GM12878 (cell line): ENCODE measurements at regions not wholly inside any gene's neighbourhood (a gene's known extent, or its start where the extent isn't known, plus 50 kb on each side); places are given as distances from the start of the nearest gene placed in this dataset.

ENCODE experiments used
- ATAC-seq: fragments of 200-7000 bp; cut with Tn5 transposase; 3 replicates; pipeline ENCODE4 v1.9.1; 2020; ENCODE audit warnings: mild to moderate bottlenecking, moderate library complexity
- BruUV-seq: library from RNA; stranded (reverse); fragments of 400-500 nt; replicated peaks from 2 replicates; lab custom pipeline; 2021; lab: Mats Ljungman, UMichigan
- CTCF ChIA-PET: fragments of 300-600 bp; sonication (Branson Sonifier 250); formaldehyde crosslinking; extraction: SDS; loops from one replicate; lab custom pipeline; 2021; ENCODE audit warnings: inconsistent platforms; lab: Yijun Ruan, JAX
- POLR2A ChIA-PET: fragments of 350-600 bp; formaldehyde crosslinking; extraction: SDS; loops from one replicate; lab custom pipeline; 2021; ENCODE audit warnings: inconsistent platforms; lab: Charles Lee
- RAD21 ChIA-PET: fragments of 300-600 bp; sonication (Branson Sonifier 250); formaldehyde crosslinking; loops from one replicate; lab custom pipeline; 2023; ENCODE audit warnings: antibody characterized with exemption; ENCODE audit not compliant: unreplicated experiment; lab: Charles Lee
- SMC1A ChIA-PET: fragments of 300-600 bp; sonication (Branson Sonifier 250); formaldehyde crosslinking; loops from one replicate; lab custom pipeline; 2023; ENCODE audit not compliant: unreplicated experiment, uncharacterized antibody; lab: Charles Lee
- DNase-seq: peaks from one replicate; pipeline ENCODE4 v3.0.0-alpha.2; 2011; ENCODE audit warnings: low read depth, low spot score
- FAIRE-seq: peaks from 3 replicates; lab custom pipeline; 2011; peaks lifted over from hg19 to GRCh38; lab: Jason Lieb, UNC
- H2AFZ ChIP-seq: 2 replicates; pipeline ENCODE4 v1.6.0; 2011; ENCODE audit warnings: low read depth, low read length, control low read depth; ENCODE audit not compliant: control insufficient read depth
- H3K27ac ChIP-seq: 2 replicates; pipeline ENCODE4 v1.5.1; 2011; ENCODE audit warnings: control low read depth; ENCODE audit not compliant: control insufficient read depth, insufficient read depth
- H3K27me3 ChIP-seq, 2 experiments: replicated peaks in 1 of 2; 2 replicates each; pipeline versions ENCODE4 v1.6.0 to v1.6.1; 2011; ENCODE audit warnings: low read length in 1 of 2; ENCODE audit not compliant: control insufficient read depth in 2 of 2, insufficient read depth in 2 of 2
- H3K36me3 ChIP-seq, 2 experiments: 2 replicates each; pipeline ENCODE4 v1.5.1; 2011; ENCODE audit warnings: low read length in 1 of 2; ENCODE audit not compliant: control insufficient read depth in 2 of 2, insufficient read depth in 2 of 2
- H3K4me1 ChIP-seq: 2 replicates; pipeline ENCODE4 v1.6.1; 2011; ENCODE audit warnings: mild to moderate bottlenecking, low read length, moderate library complexity, mixed read lengths; ENCODE audit not compliant: control insufficient read depth, insufficient read depth
- H3K4me2 ChIP-seq: 2 replicates; pipeline ENCODE4 v1.6.0; 2011; ENCODE audit warnings: control low read depth; ENCODE audit not compliant: control insufficient read depth, insufficient read depth
- H3K4me3 ChIP-seq: fragments of 200-600 bp; sonication (generic); 2 replicates; pipeline ENCODE4 v1.5.1; 2016
- H3K79me2 ChIP-seq: 2 replicates; pipeline ENCODE4 v1.6.0; 2011; ENCODE audit warnings: low read length; ENCODE audit not compliant: control insufficient read depth, insufficient read depth
- H3K9ac ChIP-seq: 2 replicates; pipeline ENCODE4 v1.8.0; 2011; ENCODE audit warnings: low read length, control low read depth, mixed read lengths; ENCODE audit not compliant: control insufficient read depth, insufficient read depth
- H3K9me3 ChIP-seq: replicated peaks from 3 replicates; pipeline ENCODE4 v1.5.1; 2011; ENCODE audit warnings: mild to moderate bottlenecking, low read length; ENCODE audit not compliant: control insufficient read depth, insufficient read depth
- H4K20me1 ChIP-seq: 2 replicates; pipeline ENCODE4 v1.6.0; 2011; ENCODE audit not compliant: control insufficient read depth, insufficient read depth
- ATF7 ChIP-seq: fragments of 450-650 bp; IDR thresholded peaks from 2 replicates; pipeline ENCODE4 v1.6.1; 2016; ENCODE audit warnings: low read depth, mild to moderate bottlenecking
- BCLAF1 ChIP-seq: fragments of 450-650 bp; IDR thresholded peaks from 2 replicates; pipeline ENCODE4 v1.6.1; 2017; ENCODE audit warnings: antibody characterized with exemption, mild to moderate bottlenecking, moderate library complexity
- CBX5 ChIP-seq: sonication (generic); IDR thresholded peaks from 2 replicates; pipeline ENCODE4 v1.6.1; 2016; ENCODE audit warnings: low read depth, moderate library complexity, mild to moderate bottlenecking, inconsistent platforms
- DPF2 ChIP-seq: fragments of 450-650 bp; IDR thresholded peaks from 2 replicates; pipeline ENCODE4 v1.6.1; 2017; ENCODE audit warnings: mild to moderate bottlenecking
- EED ChIP-seq: sonication (generic); IDR thresholded peaks from 2 replicates; pipeline ENCODE4 v1.6.1; 2016; ENCODE audit warnings: antibody characterized with exemption, low read depth
- EP300 ChIP-seq, 2 experiments: fragments of 150-350 bp in 1 of 2; IDR thresholded peaks; 2 replicates each; pipeline ENCODE4 v1.6.1; 2011 to 2012; ENCODE audit warnings: low read depth in 2 of 2, low read length in 2 of 2, borderline replicate concordance in 1 of 2, improper control_type of control experiment in 1 of 2, inconsistent platforms in 1 of 2; ENCODE audit not compliant: control insufficient read depth in 1 of 2
- ETV6 ChIP-seq, 2 experiments: fragments of 450-650 bp in 1 of 2; IDR thresholded peaks in 1 of 2; conservative IDR thresholded peaks in 1 of 2; 2 replicates each; pipeline ENCODE4 v1.6.1; 2014; ENCODE audit warnings: antibody characterized with exemption in 1 of 2, borderline replicate concordance in 1 of 2, low read depth in 1 of 2, mild to moderate bottlenecking in 1 of 2, moderate library complexity in 1 of 2
- KLF5 ChIP-seq: fragments of 450-650 bp; IDR thresholded peaks from 2 replicates; pipeline ENCODE4 v1.6.1; 2014; ENCODE audit warnings: mild to moderate bottlenecking; ENCODE audit not compliant: partially characterized antibody
- LARP7 ChIP-seq: fragments of 450-650 bp; IDR thresholded peaks from 2 replicates; pipeline ENCODE4 v1.6.1; 2017; ENCODE audit warnings: mild to moderate bottlenecking
- MEF2A ChIP-seq: IDR thresholded peaks from 2 replicates; pipeline ENCODE4 v1.6.1; 2011; ENCODE audit warnings: low read depth, mild to moderate bottlenecking, low read length, moderate library complexity; ENCODE audit not compliant: insufficient read depth
- NFYB ChIP-seq: IDR thresholded peaks from 2 replicates; pipeline ENCODE4 v1.6.1; 2011; ENCODE audit warnings: low read depth, mild to moderate bottlenecking, low read length, improper control_type of control experiment, moderate library complexity; ENCODE audit not compliant: insufficient read depth
- NR2C1 ChIP-seq: fragments of 450-650 bp; IDR thresholded peaks from 2 replicates; pipeline ENCODE4 v1.6.1; 2017; ENCODE audit warnings: antibody characterized with exemption, mild to moderate bottlenecking, moderate library complexity
- POLR2AphosphoS2 ChIP-seq: IDR thresholded peaks from 2 replicates; pipeline ENCODE4 v1.6.1; 2011; ENCODE audit warnings: low read depth, mild to moderate bottlenecking, low read length, improper control_type of control experiment, moderate library complexity
- POU2F2 ChIP-seq: IDR thresholded peaks from 3 replicates; pipeline ENCODE4 v1.6.1; 2011; ENCODE audit warnings: low read depth, mild to moderate bottlenecking, low read length, borderline replicate concordance
- SPI1 ChIP-seq: IDR thresholded peaks from 2 replicates; pipeline ENCODE4 v1.6.1; 2011; ENCODE audit warnings: low read depth, mild to moderate bottlenecking, low read length, moderate library complexity, borderline replicate concordance; ENCODE audit not compliant: insufficient read depth
- SREBF1 ChIP-seq: IDR thresholded peaks from 2 replicates; pipeline ENCODE4 v1.6.1; 2012; ENCODE audit warnings: mild to moderate bottlenecking, low read length
- STAT3 ChIP-seq: IDR thresholded peaks from 2 replicates; pipeline ENCODE4 v1.6.1; 2011; ENCODE audit warnings: low read depth, low read length, improper control_type of control experiment
- SUPT20H ChIP-seq: IDR thresholded peaks from 2 replicates; pipeline ENCODE4 v1.6.1; 2011; ENCODE audit warnings: low read depth, mild to moderate bottlenecking, low read length, moderate library complexity, borderline replicate concordance; ENCODE audit not compliant: control insufficient read depth
- ZNF274 ChIP-seq: IDR thresholded peaks from one replicate; pipeline ENCODE4 v1.8.0; 2011; ENCODE audit not compliant: insufficient read length, insufficient read depth
- ZSCAN29 ChIP-seq: fragments of 450-650 bp; IDR thresholded peaks from 2 replicates; pipeline ENCODE4 v1.6.1; 2017; ENCODE audit warnings: mild to moderate bottlenecking, moderate library complexity
- WGBS: methylation state at CpG from one replicate; pipeline ENCODE4 v1.1.6; 2016; ENCODE audit warnings: low lambda C conversion rate; ENCODE audit not compliant: insufficient replicate concordance, insufficient coverage; ENCODE audit errors: missing lambda C conversion rate; 5-methylcytosine and 5-hydroxymethylcytosine counted together
- in situ Hi-C: fragments of 300-500 bp; cut with MboI; formaldehyde crosslinking; loops from 9 replicates; pipeline ENCODE4 v1.14.3; 2018; ENCODE audit warnings: mixed read lengths
- intact Hi-C: fragments of 100-400 bp; cut with micrococcal nuclease; formaldehyde crosslinking; loops from one replicate; pipeline ENCODE4 v1.14.2; 2022; ENCODE audit not compliant: unreplicated experiment

- H2AFZ ChIP-seq: no peak overlapping the region
- no peak for ATAC-seq
- SMC1A ChIA-PET: no interaction called here
- no peak for FAIRE-seq
- no peak for TF ChIP-seq POLR2AphosphoS2
- no peak for TF ChIP-seq ZNF274
- no peak for TF ChIP-seq SREBF1
- TF ChIP-seq POU2F2: no peak
- no peak for TF ChIP-seq CBX5
- no peak for TF ChIP-seq NFYB
- no peak for TF ChIP-seq STAT3
- TF ChIP-seq NR2C1: no peak
- TF ChIP-seq EED: no peak
- TF ChIP-seq LARP7: no peak
- TF ChIP-seq ATF7: no peak
- TF ChIP-seq BCLAF1: no peak
- no peak for TF ChIP-seq DPF2
- TF ChIP-seq SPI1: no peak
- no peak for TF ChIP-seq KLF5
- TF ChIP-seq ETV6 (conservative IDR thresholded peaks at IDR 0.05 in 1 of 2, IDR thresholded peaks at IDR 0.05 in 1 of 2; ENCODE audit: borderline replicate concordance in 1 of 2, low read depth in 1 of 2): no peak
- TF ChIP-seq EP300 (IDR thresholded peaks at IDR 0.05; ENCODE audit: borderline replicate concordance in 1 of 2, control insufficient read depth in 1 of 2, low read depth in 2 of 2, low read length in 2 of 2): no peak
- TF ChIP-seq MEF2A: no peak
- no peak for TF ChIP-seq ZSCAN29
- no peak for TF ChIP-seq SUPT20H
- intact Hi-C loops: no loop called here
- no peak overlapping the region for H3K4me2 ChIP-seq
- no TSS peak for BruUV-seq
- no peaks in the 10 kb centered on the region for H3K36me3 ChIP-seq
- no peaks in the 10 kb centered on the region for H4K20me1 ChIP-seq
- no peaks in the 10 kb centered on the region for H3K9me3 ChIP-seq
- H3K79me2 ChIP-seq: no peaks in the 10 kb centered on the region
- POLR2A ChIA-PET: no interaction called here
- H3K27me3 ChIP-seq: no peaks in the 10 kb centered on the region
- in situ Hi-C loops: no loop called here
- CTCF ChIA-PET: no interaction called here
- H3K4me1 ChIP-seq: no peaks in the 10 kb centered on the region
- DNase-seq: no peak
- H3K9ac ChIP-seq: no peak overlapping the region
- RAD21 ChIA-PET: no interaction called here
- WGBS: 0% methylated on average over 2 of the region's 2 CpGs
- no peak overlapping the region for H3K27ac ChIP-seq
- H3K4me3 ChIP-seq: no peak overlapping the region
Measured at GRCh38 chr11:29017941-29018340, 909.8 kb downstream of the METTL15 start.
